Epithelial cell of esophagus (primary cell): ENCODE measurements at regions not wholly inside any gene's neighbourhood (a gene's known extent, or its start where the extent isn't known, plus 50 kb on each side); places are given as distances from the start of the nearest gene placed in this dataset.

ENCODE experiments used
- DNase-seq: peaks from one replicate; pipeline ENCODE4 v3.0.0; 2010; ENCODE audit warnings: low read depth
- H3K4me3 ChIP-seq: 2 replicates; pipeline ENCODE4 v1.5.1; 2011; ENCODE audit warnings: mild to moderate bottlenecking, low read length, control low read depth
- CTCF ChIP-seq: IDR thresholded peaks from 2 replicates; pipeline ENCODE4 v1.5.1; 2011; ENCODE audit warnings: low read depth, mild to moderate bottlenecking, low read length, control low read depth, inconsistent platforms; ENCODE audit not compliant: insufficient read depth; ENCODE audit errors: missing control alignments

- H3K4me3 ChIP-seq, result no peak overlapping the region
- DNase-seq, result no peak
- no peak for TF ChIP-seq CTCF
These were observed 65.7 kb upstream of the ANKH start for GRCh38 chr5:14937254-14937653.

- no peak for TF ChIP-seq CTCF
These were observed 65.0 kb upstream of the ANKH start for GRCh38 chr5:14936588-14936987.

GRCh38 chr5:14935341-14935740 lies 63.8 kb upstream of the ANKH start:
- DNase-seq, result no peak
- TF ChIP-seq CTCF, result no peak
- no peak overlapping the region for H3K4me3 ChIP-seq

More at GRCh38 chr5:14936588-14936987, 65.0 kb upstream of the ANKH start:
- no peak for DNase-seq
- H3K4me3 ChIP-seq, result no peak overlapping the region

GRCh38 chr5:14932902-14933469 lies 61.4 kb upstream of the ANKH start:
- no peak for TF ChIP-seq CTCF

GRCh38 chr5:14930486-14930885 lies 58.9 kb upstream of the ANKH start:
- no peak for TF ChIP-seq CTCF
- no peak for DNase-seq
- H3K4me3 ChIP-seq, result no peak overlapping the region

More at GRCh38 chr5:14932902-14933469, 61.4 kb upstream of the ANKH start:
- peak; percentile 13 for DNase-seq
- H3K4me3 ChIP-seq, result no peak overlapping the region

- TF ChIP-seq CTCF, result no peak
- no peak overlapping the region for H3K4me3 ChIP-seq
- no peak for DNase-seq
These were observed 57.9 kb upstream of the ANKH start for GRCh38 chr5:14929293-14930065.
